Thyroid gland (tissue), 4 donors: ENCODE measurements at regions not wholly inside any gene's neighbourhood (a gene's known extent, or its start where the extent isn't known, plus 50 kb on each side); places are given as distances from the start of the nearest gene placed in this dataset.

Experiments
- CTCF ChIP-seq, 6 experiments: fragments of 200-600 bp in 3 of 6; fragments of 450-650 bp in 3 of 6; sonication (generic) in 3 of 6; IDR thresholded peaks; one replicate each; pipeline ENCODE4 v1.5.1; 2016 to 2019; ENCODE audit warnings: antibody characterized with exemption in 6 of 6, mild to moderate bottlenecking in 2 of 6, inconsistent platforms in 1 of 6, moderate library complexity in 1 of 6
- POLR2A ChIP-seq, 2 donors: fragments of 450-650 bp; IDR thresholded peaks; one replicate each; pipeline ENCODE4 v1.6.1; 2017; ENCODE audit warnings: antibody characterized with exemption in 2 of 2, mild to moderate bottlenecking in 2 of 2, moderate library complexity in 1 of 2

- TF ChIP-seq CTCF (IDR thresholded peaks at IDR 0.05) (no peak), POLR2A (IDR thresholded peaks at IDR 0.05) (no peak)
Observed at GRCh38 chr12:93104535-93104934, 175.4 kb upstream of the EEA1 start.
